GM21390 (cell line): ENCODE measurements at regions not wholly inside any gene's neighbourhood (a gene's known extent, or its start where the extent isn't known, plus 50 kb on each side); places are given as distances from the start of the nearest gene placed in this dataset.

Experiments used
- ATAC-seq: cut with Tn5 transposase; IDR thresholded peaks from one replicate; pipeline ENCODE4 v1.9.1; 2021; ENCODE audit not compliant: unreplicated experiment

- ATAC-seq: no peak
These were observed 600.6 kb downstream of the BUD13 start for GRCh38 chr11:116172156-116172555.

- no peak for ATAC-seq
These were observed 601.3 kb downstream of the BUD13 start for GRCh38 chr11:116171271-116172140.

GRCh38 chr11:116170526-116171120, 602.2 kb downstream of the BUD13 start:
- ATAC-seq: no peak

- ATAC-seq: no peak
These were observed 603.0 kb downstream of the BUD13 start for GRCh38 chr11:116169776-116170175.

- ATAC-seq: no peak
These were observed 604.4 kb downstream of the BUD13 start for GRCh38 chr11:116168459-116168787.

- no peak for ATAC-seq
These were observed 604.9 kb downstream of the BUD13 start for GRCh38 chr11:116167706-116168458.

GRCh38 chr11:116166573-116167465, 606.0 kb downstream of the BUD13 start:
- no peak for ATAC-seq

GRCh38 chr11:116164843-116165242, 607.9 kb downstream of the BUD13 start:
- ATAC-seq: no peak

- no peak for ATAC-seq
These were observed 609.9 kb downstream of the BUD13 start for GRCh38 chr11:116162886-116163230.

- no peak for ATAC-seq
These were observed 610.5 kb downstream of the BUD13 start for GRCh38 chr11:116162086-116162885.

- ATAC-seq: no peak
These were observed 624.1 kb downstream of the BUD13 start for GRCh38 chr11:116148645-116149044.

GRCh38 chr11:116148056-116148455, 624.7 kb downstream of the BUD13 start:
- ATAC-seq: no peak

- no peak for ATAC-seq
These were observed 627.5 kb downstream of the BUD13 start for GRCh38 chr11:116145187-116145865.

- no peak for ATAC-seq
These were observed 628.3 kb downstream of the BUD13 start for GRCh38 chr11:116144387-116144958.

- ATAC-seq: no peak
These were observed 634.1 kb upstream of the CADM1 start for GRCh38 chr11:116138280-116138679.

GRCh38 chr11:116137753-116138152, 633.5 kb upstream of the CADM1 start:
- no peak for ATAC-seq

- ATAC-seq: no peak
These were observed 632.9 kb upstream of the CADM1 start for GRCh38 chr11:116136987-116137674.

GRCh38 chr11:116135891-116136290, 631.7 kb upstream of the CADM1 start:
- ATAC-seq: no peak

- ATAC-seq: no peak
These were observed 630.2 kb upstream of the CADM1 start for GRCh38 chr11:116134450-116134849.
